IPS-20b (cell line): ENCODE measurements at regions not wholly inside any gene's neighbourhood (a gene's known extent, or its start where the extent isn't known, plus 50 kb on each side); places are given as distances from the start of the nearest gene placed in this dataset.
"Not testable (repeated sequence)": the region's sequence is repeated elsewhere in the genome, so short reads cannot be mapped to it uniquely, and the experiment has no call there.

ENCODE experiments used
- H3K27ac ChIP-seq: one replicate; pipeline ENCODE4 v1.5.1; 2013; ENCODE audit warnings: low read length
- H3K27me3 ChIP-seq: 2 replicates; pipeline ENCODE4 v1.6.1; 2013; ENCODE audit warnings: mild to moderate bottlenecking, low read length, inconsistent platforms; ENCODE audit not compliant: insufficient read depth
- H3K36me3 ChIP-seq: 2 replicates; pipeline ENCODE4 v1.6.1; 2013; ENCODE audit warnings: low read depth, mild to moderate bottlenecking, inconsistent platforms, low read length, moderate library complexity; ENCODE audit not compliant: insufficient read depth
- H3K4me1 ChIP-seq: 2 replicates; pipeline ENCODE4 v1.6.1; 2013; ENCODE audit warnings: mild to moderate bottlenecking, control low read depth, inconsistent platforms, low read length, moderate library complexity; ENCODE audit not compliant: insufficient read depth
- H3K4me3 ChIP-seq: 2 replicates; pipeline ENCODE4 v1.5.1; 2013; ENCODE audit warnings: mild to moderate bottlenecking, low read length, inconsistent platforms
- H3K9ac ChIP-seq: 2 replicates; pipeline ENCODE4 v1.6.1; 2013; ENCODE audit warnings: low read depth, mild to moderate bottlenecking, inconsistent platforms, low read length, moderate library complexity
- H3K9me3 ChIP-seq: 2 replicates; pipeline ENCODE4 v1.6.1; 2013; ENCODE audit warnings: mild to moderate bottlenecking, low read depth, low read length, inconsistent platforms; ENCODE audit not compliant: insufficient read depth

DNA sequence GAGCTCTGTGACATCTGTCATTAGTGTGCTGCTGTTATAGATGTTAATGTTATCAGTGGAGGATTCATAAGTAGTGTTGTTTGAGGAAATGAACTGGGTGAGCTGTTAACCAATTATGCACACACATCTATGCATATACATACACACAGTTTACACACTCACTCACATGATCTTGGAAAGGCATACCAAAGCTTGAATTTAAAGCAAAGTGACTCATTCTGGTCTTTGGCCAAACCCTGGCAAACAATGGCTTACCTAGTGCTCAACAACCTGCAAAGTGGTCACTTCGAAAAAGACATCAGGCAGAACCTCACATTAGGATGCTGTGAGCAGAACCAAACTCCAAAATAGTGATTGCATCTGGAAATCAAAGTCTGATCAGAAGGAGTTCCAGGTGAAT is 1037.3 kb upstream of the CDH6 start:
- no peak overlapping the region for H3K4me3 ChIP-seq
- H3K4me1 ChIP-seq = no peaks in the 10 kb centered on the region
- H3K36me3 ChIP-seq = no peaks in the 10 kb centered on the region
- H3K27ac ChIP-seq = no peak overlapping the region
- no peak overlapping the region for H3K9ac ChIP-seq
- H3K9me3 ChIP-seq = peaks cover 3% of the 10 kb centered on the region; the same call in 1 of the 2 replicates
- H3K27me3 ChIP-seq = no peaks in the 10 kb centered on the region

DNA sequence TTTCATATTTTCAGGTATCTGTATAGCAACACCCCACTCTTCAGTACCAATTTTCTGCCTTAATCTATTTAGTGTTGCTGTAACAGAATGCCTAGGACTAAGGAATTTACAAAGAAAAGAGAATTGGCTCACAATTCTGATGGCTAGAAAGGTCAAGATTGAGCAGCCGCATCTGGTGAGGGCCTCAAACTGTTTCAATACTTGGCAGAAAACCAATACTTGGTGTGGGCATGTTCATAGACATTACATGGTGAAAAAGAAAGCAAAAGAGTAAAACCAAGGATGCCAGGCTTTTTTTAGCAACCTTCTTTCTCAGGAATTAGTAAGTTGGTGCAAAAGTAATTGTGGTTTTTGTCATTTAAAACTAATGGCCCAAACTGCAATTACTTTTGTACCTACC is 1041.1 kb upstream of the CDH6 start:
- H3K9ac ChIP-seq = no peak overlapping the region
- H3K36me3 ChIP-seq = no peaks in the 10 kb centered on the region
- no peaks in the 10 kb centered on the region for H3K27me3 ChIP-seq
- peaks cover 13% of the 10 kb centered on the region for H3K9me3 ChIP-seq
- no peak overlapping the region for H3K27ac ChIP-seq
- no peak overlapping the region for H3K4me3 ChIP-seq
- H3K4me1 ChIP-seq = no peaks in the 10 kb centered on the region

DNA sequence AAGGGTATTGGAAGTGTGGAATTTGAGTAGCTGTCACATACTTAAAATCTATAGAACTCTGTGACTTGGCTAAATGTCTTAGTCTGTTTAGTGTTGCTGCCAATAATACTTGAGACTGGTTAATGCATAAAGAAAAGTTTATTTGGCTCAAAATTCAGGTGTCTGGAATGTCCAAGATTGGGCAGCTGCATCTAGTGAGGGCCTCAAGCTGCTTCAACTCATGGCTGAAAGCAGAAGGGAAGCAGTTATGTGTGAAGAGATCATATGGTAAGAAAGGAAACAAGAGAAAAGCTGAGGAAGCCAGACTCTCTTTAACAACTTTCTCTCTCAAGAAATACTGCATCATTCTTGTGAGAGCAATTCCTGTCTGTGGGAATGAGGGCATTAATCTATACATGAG is 1043.3 kb upstream of the CDH6 start:
- no peaks in the 10 kb centered on the region for H3K36me3 ChIP-seq
- H3K27ac ChIP-seq = no peak overlapping the region
- no peaks in the 10 kb centered on the region for H3K4me1 ChIP-seq
- no peak overlapping the region for H3K4me3 ChIP-seq
- no peak overlapping the region for H3K9ac ChIP-seq
- peaks cover 13% of the 10 kb centered on the region for H3K9me3 ChIP-seq
- no peaks in the 10 kb centered on the region for H3K27me3 ChIP-seq

DNA sequence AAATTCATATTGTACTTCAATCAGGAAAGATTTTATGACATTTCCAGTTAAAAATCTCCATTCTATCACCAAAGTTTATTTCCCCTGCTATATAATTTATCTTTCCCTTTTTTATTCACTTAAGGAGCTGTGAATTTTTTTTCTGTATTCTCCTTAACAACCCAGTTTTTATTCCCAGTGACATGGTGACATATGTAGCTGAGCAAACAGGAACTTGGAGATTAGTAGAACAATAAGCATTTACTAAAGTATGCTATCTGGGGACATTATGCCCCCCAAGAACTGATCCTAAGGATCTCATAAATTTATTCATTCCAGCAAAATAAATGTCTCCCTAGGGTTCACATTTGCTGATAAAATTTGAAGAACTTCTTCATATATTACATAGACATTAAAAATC is 1044.0 kb upstream of the CDH6 start:
- peaks cover 13% of the 10 kb centered on the region for H3K9me3 ChIP-seq
- no peak overlapping the region for H3K27ac ChIP-seq
- H3K9ac ChIP-seq = no peak overlapping the region
- H3K4me1 ChIP-seq = no peaks in the 10 kb centered on the region
- H3K27me3 ChIP-seq = no peaks in the 10 kb centered on the region
- no peak overlapping the region for H3K4me3 ChIP-seq
- no peaks in the 10 kb centered on the region for H3K36me3 ChIP-seq

DNA sequence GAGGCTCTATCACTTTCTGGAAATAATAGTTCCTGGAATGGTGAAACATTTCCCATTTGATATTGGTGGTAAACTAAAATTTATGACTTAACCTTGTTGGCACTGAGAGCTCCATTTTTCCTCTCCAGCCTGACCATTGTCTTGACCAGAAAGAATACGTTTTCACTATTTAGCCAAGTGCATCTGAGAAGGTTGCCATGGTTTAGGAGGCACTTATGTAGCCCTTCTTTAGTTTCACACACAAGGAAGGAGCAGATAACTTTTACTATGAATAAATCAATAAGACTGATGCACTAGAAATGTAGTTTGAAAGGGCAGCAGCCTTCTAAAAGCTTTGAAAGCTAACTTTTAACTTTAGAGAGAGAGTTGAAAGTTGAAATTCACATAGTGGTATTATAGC is 1045.5 kb upstream of the CDH6 start:
- peaks cover 23% of the 10 kb centered on the region for H3K9me3 ChIP-seq

DNA sequence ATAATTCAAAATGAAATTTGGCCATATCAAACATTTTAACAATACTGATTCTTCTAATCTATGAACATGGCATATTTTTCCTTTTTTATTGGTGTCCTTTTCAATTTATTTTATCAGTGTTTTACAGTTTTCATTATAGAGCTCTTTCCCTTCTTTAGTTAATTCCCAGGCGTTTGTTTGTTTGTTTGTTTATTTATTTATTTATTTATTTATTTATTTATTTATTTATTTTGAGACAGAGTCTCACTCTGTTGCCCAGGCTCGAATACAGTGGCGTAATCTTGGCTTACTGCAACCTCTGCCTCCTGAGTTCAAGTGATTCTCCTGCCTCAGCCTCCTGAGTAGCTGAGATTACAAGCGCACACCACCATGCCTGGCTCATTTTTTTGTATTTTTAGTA is 1049.4 kb upstream of the CDH6 start:
- H3K27ac ChIP-seq, H3K27me3 ChIP-seq, H3K36me3 ChIP-seq, H3K4me3 ChIP-seq, H3K4me1 ChIP-seq, H3K9ac ChIP-seq: not testable (repeated sequence)
- H3K9me3 ChIP-seq = peaks cover 31% of the 10 kb centered on the region

More for the DNA sequence above, 1045.5 kb upstream of the CDH6 start:
- Histone ChIP-seq H3K4me1 (no peaks in the 10 kb centered on the region), H3K27me3 (no peaks in the 10 kb centered on the region), H3K27ac (no peak overlapping the region), H3K9ac (no peak overlapping the region), H3K36me3 (no peaks in the 10 kb centered on the region), H3K4me3 (no peak overlapping the region)

DNA sequence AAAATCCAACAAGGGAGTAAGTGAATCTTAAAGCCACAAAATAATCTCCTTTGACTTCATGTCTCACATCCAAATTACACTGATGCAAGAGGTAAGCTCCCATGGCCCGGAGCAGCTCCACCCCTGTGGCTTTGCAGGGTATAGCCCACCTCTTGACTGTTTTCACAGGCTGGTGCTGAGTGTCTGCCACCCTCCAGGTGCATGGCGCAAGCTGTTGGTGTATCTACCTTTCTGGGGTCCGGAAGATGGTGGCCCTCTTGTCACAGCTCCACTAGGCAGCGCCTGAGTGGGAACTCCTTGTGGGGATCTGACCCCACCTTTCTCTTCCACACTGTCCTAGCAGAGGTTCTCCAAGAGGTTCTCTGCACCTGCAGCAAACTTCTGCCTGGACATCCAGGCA is 1051.1 kb upstream of the CDH6 start:
- Histone ChIP-seq H3K9me3 (peaks cover 31% of the 10 kb centered on the region), H3K27ac (no peak overlapping the region), H3K27me3 (no peaks in the 10 kb centered on the region), H3K36me3 (no peaks in the 10 kb centered on the region), H3K4me1 (no peaks in the 10 kb centered on the region), H3K9ac (no peak overlapping the region), H3K4me3 (no peak overlapping the region)

DNA sequence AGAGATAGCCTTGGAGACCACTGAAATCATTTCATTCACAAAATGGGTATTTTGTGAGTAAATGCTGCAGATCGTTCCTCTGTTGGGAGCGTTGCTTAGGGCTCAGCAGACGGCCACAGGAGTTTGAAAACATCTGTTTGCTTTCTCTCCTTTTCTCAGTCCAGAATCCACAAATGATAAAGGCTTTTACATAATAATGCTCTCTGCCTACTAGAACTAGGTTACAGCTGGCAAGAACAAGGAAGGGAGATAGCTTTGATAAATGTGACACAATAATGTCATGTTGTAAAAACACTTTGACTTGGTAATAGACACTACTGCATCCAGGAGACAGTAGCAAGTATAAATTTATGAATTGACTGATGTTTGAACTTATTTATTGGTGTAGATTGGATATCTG is 1072.4 kb upstream of the CDH6 start:
- peaks cover 8% of the 10 kb centered on the region for H3K4me1 ChIP-seq
- no peak overlapping the region for H3K27ac ChIP-seq
- H3K9me3 ChIP-seq = no peaks in the 10 kb centered on the region
- no peak overlapping the region for H3K4me3 ChIP-seq
- no peaks in the 10 kb centered on the region for H3K27me3 ChIP-seq
- H3K9ac ChIP-seq = no peak overlapping the region
- H3K36me3 ChIP-seq = no peaks in the 10 kb centered on the region

DNA sequence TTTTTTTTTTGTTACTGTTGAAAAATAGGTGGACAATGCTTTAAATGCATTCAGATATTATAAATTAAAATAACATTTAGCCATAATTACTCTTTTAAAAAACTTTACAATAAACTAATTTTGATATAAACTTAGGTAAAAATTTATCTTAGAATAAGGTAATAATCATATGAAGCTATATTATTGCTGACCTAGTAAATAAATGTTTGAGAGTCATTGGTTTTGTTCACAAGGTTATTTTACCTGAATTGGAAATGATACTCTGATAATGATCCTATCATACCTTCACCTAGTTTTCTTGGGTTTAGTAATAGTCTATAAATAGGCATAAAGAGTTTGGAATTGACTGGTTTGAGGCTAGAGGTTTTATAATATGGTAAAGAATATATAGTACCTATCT is 1076.4 kb upstream of the CDH6 start:
- Histone ChIP-seq H3K36me3 (no peaks in the 10 kb centered on the region), H3K9ac (no peak overlapping the region), H3K4me3 (no peak overlapping the region), H3K27ac (no peak overlapping the region), H3K4me1 (peaks cover 8% of the 10 kb centered on the region), H3K27me3 (no peaks in the 10 kb centered on the region), H3K9me3 (no peaks in the 10 kb centered on the region)

DNA sequence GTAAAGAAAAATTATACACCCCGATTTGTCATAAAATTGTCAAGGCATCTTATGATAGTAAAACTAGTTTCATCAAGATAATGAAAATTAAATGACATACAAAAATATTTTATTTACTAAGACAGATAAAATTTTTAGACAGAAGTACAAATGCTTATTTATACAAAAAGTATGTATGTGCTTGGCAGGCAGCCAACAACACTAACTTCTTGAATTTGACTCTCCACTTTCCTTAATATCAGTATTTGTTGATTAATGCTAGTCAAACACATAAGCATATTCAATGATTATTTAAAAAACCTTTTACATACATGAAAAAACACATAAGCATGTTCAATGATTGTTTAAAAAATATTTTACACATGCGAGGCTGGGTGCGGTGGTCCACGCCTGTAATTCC is 1079.9 kb upstream of the CDH6 start:
- no peak overlapping the region for H3K9ac ChIP-seq
- no peak overlapping the region for H3K27ac ChIP-seq
- H3K36me3 ChIP-seq = no peaks in the 10 kb centered on the region
- no peak overlapping the region for H3K4me3 ChIP-seq
- H3K27me3 ChIP-seq = no peaks in the 10 kb centered on the region
- no peaks in the 10 kb centered on the region for H3K4me1 ChIP-seq
- no peaks in the 10 kb centered on the region for H3K9me3 ChIP-seq

DNA sequence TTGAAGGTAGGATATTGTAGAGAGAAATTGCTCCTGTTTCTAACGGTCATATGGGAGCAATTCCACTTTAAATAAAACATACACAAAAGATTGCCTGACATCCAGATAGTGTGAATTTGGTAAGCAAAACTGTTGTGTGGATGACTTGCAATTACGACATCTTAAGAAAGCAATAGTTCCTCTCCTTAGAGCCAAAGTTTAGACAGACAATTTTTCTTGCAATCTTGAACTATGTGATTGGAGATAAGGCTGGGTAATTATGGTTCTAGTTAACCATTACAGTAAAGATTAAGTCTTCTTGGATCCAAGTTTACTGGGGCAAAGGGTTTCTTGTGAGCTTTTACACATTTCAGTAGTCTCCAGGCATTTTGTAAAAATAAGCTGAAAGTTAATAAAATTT is 1080.6 kb upstream of the CDH6 start:
- H3K4me3 ChIP-seq = no peak overlapping the region
- no peak overlapping the region for H3K27ac ChIP-seq
- H3K36me3 ChIP-seq = no peaks in the 10 kb centered on the region
- H3K4me1 ChIP-seq = no peaks in the 10 kb centered on the region
- H3K9me3 ChIP-seq = no peaks in the 10 kb centered on the region
- H3K27me3 ChIP-seq = no peaks in the 10 kb centered on the region
- no peak overlapping the region for H3K9ac ChIP-seq

DNA sequence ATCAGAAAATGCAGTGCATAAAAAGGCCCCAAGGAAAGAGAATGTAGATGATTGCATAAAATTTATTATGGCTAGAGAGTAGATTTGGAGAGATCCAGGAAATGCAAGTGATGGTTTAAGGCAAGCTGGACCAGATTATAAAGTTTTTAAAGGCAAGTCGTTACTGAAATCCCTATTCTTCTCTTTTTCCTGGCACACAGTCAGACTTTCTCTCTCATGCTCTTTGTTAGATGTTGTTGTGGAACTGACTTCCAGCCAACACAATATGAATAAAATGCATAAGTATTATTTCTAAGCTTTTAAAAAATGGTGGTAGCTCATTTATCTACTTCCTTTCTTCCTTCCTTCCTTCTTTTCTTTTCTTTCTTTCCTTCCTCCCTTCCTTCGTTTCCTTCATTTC is 1085.4 kb upstream of the CDH6 start:
- Histone ChIP-seq H3K36me3 (no peaks in the 10 kb centered on the region), H3K27me3 (no peaks in the 10 kb centered on the region), H3K4me1 (no peaks in the 10 kb centered on the region), H3K27ac (no peak overlapping the region), H3K4me3 (no peak overlapping the region), H3K9me3 (no peaks in the 10 kb centered on the region), H3K9ac (no peak overlapping the region)

DNA sequence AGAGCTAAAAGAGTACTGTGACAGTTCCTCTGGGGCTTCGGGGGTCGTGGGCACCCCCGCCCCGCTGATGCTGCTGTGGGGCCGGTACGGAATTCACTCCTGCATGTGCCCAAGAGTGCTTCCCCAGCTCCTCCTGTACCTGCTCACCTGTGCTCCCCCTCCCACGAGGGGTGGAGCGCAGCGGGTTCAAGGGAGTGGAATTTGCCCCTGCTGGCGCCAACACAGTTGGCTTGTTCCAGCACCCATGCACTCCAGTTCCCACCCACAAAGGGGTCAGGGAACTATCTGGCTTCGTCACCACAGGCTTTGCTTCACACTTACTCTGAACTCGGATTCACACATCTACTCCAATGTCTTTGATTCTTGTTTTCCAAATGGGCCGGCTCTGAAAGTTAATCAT is 1086.9 kb upstream of the CDH6 start:
- Histone ChIP-seq H3K27me3 (no peaks in the 10 kb centered on the region), H3K27ac (no peak overlapping the region)

More for the DNA sequence above, 1086.9 kb upstream of the CDH6 start:
- no peak overlapping the region for H3K4me3 ChIP-seq
- H3K9me3 ChIP-seq = no peaks in the 10 kb centered on the region
- no peaks in the 10 kb centered on the region for H3K4me1 ChIP-seq
- no peaks in the 10 kb centered on the region for H3K36me3 ChIP-seq
- no peak overlapping the region for H3K9ac ChIP-seq
